CD4-positive, alpha-beta T cell (primary cell): ENCODE measurements at regions not wholly inside any gene's neighbourhood (a gene's known extent, or its start where the extent isn't known, plus 50 kb on each side); places are given as distances from the start of the nearest gene placed in this dataset.

Source experiments
- ATAC-seq: fragments of 200-7000 bp; cut with Tn5 transposase; one replicate; pipeline ENCODE4 v1.10.0; 2022; ENCODE audit warnings: mild to moderate bottlenecking; ENCODE audit not compliant: poor library complexity
- CTCF ChIA-PET: fragments of 350-600 bp; sonication (Branson Sonifier 250); formaldehyde crosslinking; loops from one replicate; lab custom pipeline; 2021; ENCODE audit warnings: antibody characterized with exemption, inconsistent platforms; lab: Charles Lee
- POLR2A ChIA-PET: fragments of 350-600 bp; sonication (Branson Sonifier 250); formaldehyde crosslinking; loops from one replicate; lab custom pipeline; 2021; ENCODE audit warnings: antibody characterized with exemption, inconsistent platforms; lab: Charles Lee
- DNase-seq, 14 experiments: peaks; one replicate each; pipeline ENCODE4 v3.0.0-alpha.2; 2013 to 2020; ENCODE audit warnings: mixed read lengths in 2 of 14
- H3K27ac ChIP-seq, 2 donors: one replicate each; pipeline versions ENCODE4 v1.5.1 to v1.7.0; 2013; ENCODE audit warnings: low read length in 2 of 2, low read depth in 1 of 2, mild to moderate bottlenecking in 1 of 2
- H3K27me3 ChIP-seq, 2 experiments: 1 replicate in 1 of 2; 2 replicates in 1 of 2; pipeline versions ENCODE4 v1.6.1 to v1.7.0; 2013; ENCODE audit warnings: low read length in 2 of 2, control low read depth in 1 of 2, mild to moderate bottlenecking in 1 of 2, moderate library complexity in 1 of 2; ENCODE audit not compliant: insufficient read depth in 2 of 2, control insufficient read depth in 1 of 2
- H3K36me3 ChIP-seq: one replicate; pipeline ENCODE4 v1.6.1; 2013; ENCODE audit warnings: low read length, control low read depth; ENCODE audit not compliant: insufficient read depth
- H3K4me1 ChIP-seq: one replicate; pipeline ENCODE4 v1.6.1; 2013; ENCODE audit warnings: low read length, control low read depth; ENCODE audit not compliant: insufficient read depth
- H3K4me3 ChIP-seq: one replicate; pipeline ENCODE4 v1.5.1; 2013; ENCODE audit warnings: mild to moderate bottlenecking, low read length, moderate library complexity
- H3K9me3 ChIP-seq, 2 experiments: 1 replicate in 1 of 2; 2 replicates in 1 of 2; pipeline versions ENCODE4 v1.6.1 to v1.7.0; 2013; ENCODE audit warnings: low read length in 2 of 2, mild to moderate bottlenecking in 2 of 2, control low read depth in 1 of 2, moderate library complexity in 1 of 2; ENCODE audit not compliant: control insufficient read depth in 1 of 2, insufficient read depth in 1 of 2
- H3K27ac Mint-ChIP-seq: one replicate; pipeline ENCODE4 v1.8.0; 2020; ENCODE audit warnings: mixed read lengths
- H3K27me3 Mint-ChIP-seq: one replicate; pipeline ENCODE4 v1.8.0; 2021; ENCODE audit warnings: mixed read lengths
- H3K36me3 Mint-ChIP-seq: one replicate; pipeline ENCODE4 v1.8.0; 2021; ENCODE audit warnings: low read depth, mixed read lengths
- H3K4me1 Mint-ChIP-seq: one replicate; pipeline ENCODE4 v1.8.0; 2021; ENCODE audit warnings: low read depth, mixed read lengths
- H3K4me3 Mint-ChIP-seq: one replicate; pipeline ENCODE4 v1.8.0; 2020; ENCODE audit warnings: mild to moderate bottlenecking, mixed read lengths
- H3K9me3 Mint-ChIP-seq: one replicate; pipeline ENCODE4 v1.8.0; 2020; ENCODE audit warnings: mixed read lengths
- intact Hi-C, 2 experiments: fragments of 100-400 bp; cut with DNase I in 1 of 2; cut with micrococcal nuclease in 1 of 2; formaldehyde crosslinking; loops; one replicate each; pipeline versions ENCODE4 v1.15.1 to v1.9.0; 2023 to 2025; cut with DNase I, micrococcal nuclease
- TF ChIP-seq, protein P1 (sequence below): fragments of 200-600 bp; IDR thresholded peaks from one replicate; pipeline ENCODE4 v1.8.0; 2022; ENCODE audit warnings: antibody characterized with exemption, mild to moderate bottlenecking

- Histone ChIP-seq H3K27ac (no peak overlapping the region), H3K36me3 (no peaks in the 10 kb centered on the region), H3K4me1 (no peaks in the 10 kb centered on the region), H3K27me3 (no peaks in the 10 kb centered on the region), H3K9me3 (peaks cover 6 to 12% of the 10 kb centered on the region in 2 experiments), H3K4me3 (no peak overlapping the region)
- intact Hi-C loops, result no loop called here
- CTCF ChIA-PET, result no interaction called here
- H3K4me3 Mint-ChIP-seq, result no peak overlapping the region
- H3K27ac Mint-ChIP-seq, result no peak overlapping the region
- TF ChIP-seq, protein P1, sequence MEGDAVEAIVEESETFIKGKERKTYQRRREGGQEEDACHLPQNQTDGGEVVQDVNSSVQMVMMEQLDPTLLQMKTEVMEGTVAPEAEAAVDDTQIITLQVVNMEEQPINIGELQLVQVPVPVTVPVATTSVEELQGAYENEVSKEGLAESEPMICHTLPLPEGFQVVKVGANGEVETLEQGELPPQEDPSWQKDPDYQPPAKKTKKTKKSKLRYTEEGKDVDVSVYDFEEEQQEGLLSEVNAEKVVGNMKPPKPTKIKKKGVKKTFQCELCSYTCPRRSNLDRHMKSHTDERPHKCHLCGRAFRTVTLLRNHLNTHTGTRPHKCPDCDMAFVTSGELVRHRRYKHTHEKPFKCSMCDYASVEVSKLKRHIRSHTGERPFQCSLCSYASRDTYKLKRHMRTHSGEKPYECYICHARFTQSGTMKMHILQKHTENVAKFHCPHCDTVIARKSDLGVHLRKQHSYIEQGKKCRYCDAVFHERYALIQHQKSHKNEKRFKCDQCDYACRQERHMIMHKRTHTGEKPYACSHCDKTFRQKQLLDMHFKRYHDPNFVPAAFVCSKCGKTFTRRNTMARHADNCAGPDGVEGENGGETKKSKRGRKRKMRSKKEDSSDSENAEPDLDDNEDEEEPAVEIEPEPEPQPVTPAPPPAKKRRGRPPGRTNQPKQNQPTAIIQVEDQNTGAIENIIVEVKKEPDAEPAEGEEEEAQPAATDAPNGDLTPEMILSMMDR, result no peak
- peaks cover 20% of the 10 kb centered on the region for H3K9me3 Mint-ChIP-seq
- no peak for DNase-seq
- ATAC-seq, result no peak
- H3K36me3 Mint-ChIP-seq, result no peaks in the 10 kb centered on the region
- H3K27me3 Mint-ChIP-seq, result no peaks in the 10 kb centered on the region
- POLR2A ChIA-PET, result no interaction called here
- H3K4me1 Mint-ChIP-seq, result no peaks in the 10 kb centered on the region
Observed at GRCh38 chr11:39810358-39810757, 1649.1 kb downstream of the LRRC4C start.

DNA sequence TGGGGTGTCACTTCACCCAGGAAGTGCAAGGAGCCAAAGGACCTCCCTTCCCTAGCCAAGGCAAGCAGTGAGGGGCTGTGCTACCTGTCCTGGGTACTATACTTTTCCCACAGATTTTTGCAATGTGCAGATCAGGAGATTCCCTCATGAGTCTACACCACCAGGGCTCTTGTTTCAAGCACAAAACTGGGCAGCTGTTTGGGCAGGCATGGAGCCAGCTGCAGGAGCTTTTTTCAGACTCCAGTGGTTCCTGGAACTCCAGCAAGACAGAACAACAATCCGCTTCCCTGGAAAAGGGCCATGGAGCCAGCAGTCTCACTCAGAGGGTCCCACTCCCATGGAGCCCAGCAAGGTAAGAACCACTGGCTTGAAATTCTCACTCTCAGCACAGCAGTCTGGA is 1649.6 kb downstream of the LRRC4C start:
- no peaks in the 10 kb centered on the region for H3K4me1 ChIP-seq
- intact Hi-C loops, result no loop called here
- H3K27me3 Mint-ChIP-seq, result no peaks in the 10 kb centered on the region
- no peak overlapping the region for H3K4me3 Mint-ChIP-seq
- DNase-seq, result no peak
- peaks cover 6 to 12% of the 10 kb centered on the region in 2 experiments for H3K9me3 ChIP-seq
- no peak overlapping the region for H3K27ac ChIP-seq
- no peak overlapping the region for H3K27ac Mint-ChIP-seq
- H3K9me3 Mint-ChIP-seq, result peaks cover 17% of the 10 kb centered on the region
- POLR2A ChIA-PET, result no interaction called here
- no peaks in the 10 kb centered on the region for H3K27me3 ChIP-seq
- H3K36me3 ChIP-seq, result no peaks in the 10 kb centered on the region
- H3K4me1 Mint-ChIP-seq, result no peaks in the 10 kb centered on the region
- TF ChIP-seq, protein P1, result no peak
- ATAC-seq, result no peak
- H3K36me3 Mint-ChIP-seq, result no peaks in the 10 kb centered on the region
- CTCF ChIA-PET, result no interaction called here
- H3K4me3 ChIP-seq, result no peak overlapping the region

- CTCF ChIA-PET, result no interaction called here
- Histone ChIP-seq H3K9me3 (peaks cover 10 to 12% of the 10 kb centered on the region in 2 experiments), H3K4me1 (no peaks in the 10 kb centered on the region), H3K27ac (no peak overlapping the region), H3K4me3 (no peak overlapping the region), H3K36me3 (no peaks in the 10 kb centered on the region), H3K27me3 (no peaks in the 10 kb centered on the region)
- POLR2A ChIA-PET, result no interaction called here
- no peak for DNase-seq
- Mint-ChIP-seq H3K4me3 (no peak overlapping the region), H3K4me1 (no peaks in the 10 kb centered on the region), H3K27ac (no peak overlapping the region), H3K27me3 (no peaks in the 10 kb centered on the region), H3K36me3 (no peaks in the 10 kb centered on the region), H3K9me3 (peaks cover 16% of the 10 kb centered on the region)
- ATAC-seq, result no peak
- intact Hi-C loops, result no loop called here
- TF ChIP-seq, protein P1, result no peak
Observed at GRCh38 chr11:39807904-39808303, 1651.5 kb downstream of the LRRC4C start.
